Activated CD8-positive, alpha-beta memory T cell treated with anti-CD3 and anti-CD28 coated beads for 48 hours (primary cell): ENCODE measurements at regions not wholly inside any gene's neighbourhood (a gene's known extent, or its start where the extent isn't known, plus 50 kb on each side); places are given as distances from the start of the nearest gene placed in this dataset.
"Not testable (repeated sequence)": the region's sequence is repeated elsewhere in the genome, so short reads cannot be mapped to it uniquely, and the experiment has no call there.

Experiments
- DNase-seq, 3 experiments: peaks; one replicate each; pipeline ENCODE4 v3.0.0-alpha.2; 2020; ENCODE audit warnings: low read depth in 2 of 3, low spot score in 2 of 3

DNA sequence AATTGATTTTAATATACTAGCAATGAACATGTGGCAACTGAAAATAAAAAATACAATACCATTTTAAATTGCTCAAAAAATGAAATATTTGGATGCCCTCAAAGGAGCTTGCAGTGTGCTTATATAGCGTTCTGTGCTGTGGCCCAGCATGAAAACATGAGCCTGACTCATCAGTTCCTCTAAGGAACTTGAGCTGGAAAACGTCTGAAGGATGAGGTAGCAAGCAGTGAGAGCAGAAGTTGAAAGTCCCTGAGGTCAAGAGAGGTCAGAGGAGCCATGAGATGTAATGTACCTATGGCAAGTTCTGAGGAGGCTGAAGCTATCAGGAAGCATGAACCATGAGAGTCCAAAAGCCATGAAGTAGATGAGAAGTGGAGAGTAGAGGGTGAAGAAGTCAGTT is 59.7 kb downstream of the HMGB3 start:
- DNase-seq = no peak

DNA sequence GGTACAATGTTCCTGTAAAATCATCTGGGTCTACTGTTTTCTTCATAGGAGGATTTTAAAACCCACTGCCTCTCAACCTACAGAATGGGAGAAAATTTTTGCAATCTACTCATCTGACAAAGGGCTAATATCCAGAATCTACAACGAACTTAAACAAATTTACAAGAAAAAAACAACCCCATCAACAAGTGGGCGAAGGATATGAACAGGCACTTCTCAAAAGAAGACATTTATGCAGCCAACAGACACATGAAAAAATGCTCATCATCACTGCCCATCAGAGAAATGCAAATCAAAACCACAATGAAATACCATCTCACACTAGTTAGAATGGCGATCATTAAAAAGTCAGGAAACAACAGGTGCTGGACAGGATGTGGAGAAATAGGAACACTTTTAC is 83.2 kb downstream of the HMGB3 start:
- not testable (repeated sequence) for DNase-seq

DNA sequence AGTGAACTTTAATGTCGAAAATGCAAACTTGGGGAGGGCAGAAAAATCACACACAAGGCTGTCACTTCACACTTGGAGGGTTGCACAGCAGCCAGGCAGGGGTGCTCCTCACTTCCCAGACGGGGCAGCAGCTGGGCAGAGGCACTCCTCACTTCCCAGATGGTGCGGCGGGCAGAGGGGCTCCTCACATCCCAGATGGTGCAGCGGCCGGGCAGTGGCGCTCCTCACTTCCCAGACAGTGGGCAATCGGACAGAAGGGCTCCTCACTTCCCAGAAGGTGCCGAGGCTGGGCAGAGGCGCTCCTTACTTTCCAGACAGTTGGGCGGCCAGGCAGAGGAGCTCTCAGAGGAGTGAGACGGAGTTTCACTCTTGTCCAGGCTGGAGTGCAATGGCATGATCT is 90.6 kb downstream of the HMGB3 start:
- DNase-seq = no peak

DNA sequence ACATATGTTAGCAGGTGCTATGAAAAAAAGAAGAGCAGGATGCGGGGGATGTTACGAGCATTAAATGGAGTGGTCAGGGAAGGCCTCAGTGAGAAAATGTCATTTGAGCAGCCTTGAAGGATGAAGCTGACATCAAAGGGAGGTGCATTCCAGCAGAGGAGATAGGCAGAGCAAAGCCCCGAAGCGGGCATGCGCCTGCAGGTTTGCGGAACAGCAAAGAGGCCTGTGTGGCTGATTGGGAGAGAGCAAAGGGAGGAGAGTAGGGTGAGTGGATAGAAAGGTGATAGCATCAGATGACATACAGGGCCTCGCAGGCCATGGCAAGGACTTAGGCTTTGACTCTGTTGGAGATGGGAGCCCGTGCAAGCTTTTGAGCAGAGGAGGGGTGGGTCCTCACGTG is 95.4 kb upstream of the GPR50 start:
- no peak for DNase-seq

DNA sequence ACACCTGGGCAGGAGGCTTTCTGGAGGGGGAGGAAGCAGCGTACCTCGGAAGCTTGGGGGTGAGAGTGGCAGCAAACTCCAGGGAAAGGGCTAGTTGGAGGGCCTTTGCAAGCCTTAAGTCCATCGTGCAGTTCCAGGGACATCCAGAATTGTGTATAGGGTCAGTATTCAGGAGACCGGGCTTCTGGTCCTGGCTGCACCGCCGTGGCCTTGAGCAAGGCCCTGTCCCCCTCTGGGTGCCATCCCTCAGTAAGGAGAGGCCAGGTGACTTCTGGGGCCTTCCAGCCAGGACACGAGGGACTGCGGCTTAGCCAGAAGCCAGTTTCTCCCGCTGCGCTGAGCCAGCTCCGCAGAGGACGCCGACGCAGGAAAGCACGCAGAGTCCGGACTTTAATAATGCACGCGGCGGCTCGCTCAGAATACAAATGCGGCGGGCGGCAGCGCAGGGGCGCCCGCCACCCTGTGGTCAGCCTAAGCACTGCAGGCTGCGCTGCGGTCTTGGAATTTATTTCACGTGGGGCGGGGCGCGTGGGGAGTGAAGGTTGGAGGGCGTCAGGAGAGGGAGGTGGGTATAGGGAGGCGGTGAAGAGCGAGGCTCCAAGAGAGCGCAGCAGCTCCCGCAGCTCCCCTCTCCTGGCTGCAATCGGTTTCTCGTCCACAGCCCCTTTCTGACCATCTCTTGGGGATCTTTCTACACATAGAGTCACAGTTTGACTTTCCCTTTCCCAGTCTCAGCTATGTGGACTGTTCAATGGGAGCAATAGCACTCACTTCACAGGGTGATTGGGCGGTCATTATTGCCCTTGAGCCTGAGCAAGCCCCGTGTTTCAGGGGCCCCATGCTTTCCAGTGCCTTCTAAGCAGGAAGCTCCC is 94.1 kb upstream of the GPR50 start:
- DNase-seq = peak; percentile 29 to 37 (median 33)

DNA sequence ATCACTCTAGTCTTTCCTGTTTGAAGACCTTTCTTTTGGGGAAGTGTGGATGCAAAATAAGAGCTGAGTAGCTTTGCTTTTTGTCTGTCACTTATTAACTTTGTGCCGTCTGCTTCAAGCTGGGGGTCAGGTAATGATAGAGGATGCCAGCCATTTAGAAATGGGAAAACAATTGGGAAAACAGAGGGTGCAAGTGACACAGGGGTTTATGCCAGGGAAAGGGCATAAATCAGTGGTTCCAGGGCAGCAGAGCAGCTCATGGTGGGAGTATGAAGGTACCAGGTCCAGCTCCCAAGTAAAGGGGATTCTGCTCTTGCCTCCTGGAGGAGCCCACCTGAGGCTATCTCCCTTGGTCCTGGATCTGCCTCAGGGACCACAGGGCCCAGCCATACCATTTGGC is 91.9 kb upstream of the GPR50 start:
- no peak for DNase-seq

DNA sequence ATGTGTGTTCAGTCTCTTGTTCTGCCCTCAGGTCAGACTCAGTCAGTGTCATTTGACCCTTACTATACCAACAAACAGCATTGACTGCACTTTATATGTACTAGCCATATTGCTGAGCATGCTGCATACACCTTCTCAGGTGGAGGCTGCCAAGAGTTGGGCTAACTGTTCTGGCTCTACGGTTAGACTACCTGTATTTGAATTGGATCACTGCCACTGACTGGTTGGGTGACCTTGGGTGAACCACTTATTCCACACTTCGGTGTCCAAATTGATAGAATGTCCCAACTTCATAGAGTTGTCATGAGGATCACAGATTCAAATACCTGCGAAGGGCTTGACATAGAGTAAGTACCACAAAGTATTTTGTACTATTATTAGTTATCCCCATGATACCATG is 91.2 kb upstream of the GPR50 start:
- DNase-seq = no peak

DNA sequence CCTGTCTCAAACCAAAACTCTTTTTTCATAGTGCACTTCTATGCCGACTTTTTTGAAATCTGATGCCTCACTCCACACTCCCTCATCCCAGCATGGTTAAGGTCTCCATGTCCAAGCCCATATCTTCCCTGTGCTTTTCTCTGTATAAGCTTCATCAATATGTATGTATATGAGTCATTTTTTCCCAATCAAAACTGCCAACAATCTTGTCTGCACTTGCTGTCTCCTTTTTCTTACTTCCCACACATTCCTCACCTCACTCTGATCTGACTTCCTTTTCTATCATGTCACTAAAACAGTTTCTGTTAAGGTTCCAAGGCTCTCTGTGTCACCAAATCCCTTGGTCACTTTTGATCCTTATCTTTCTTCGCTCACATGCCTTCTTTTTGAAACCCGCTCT is 88.2 kb upstream of the GPR50 start:
- DNase-seq = no peak

DNA sequence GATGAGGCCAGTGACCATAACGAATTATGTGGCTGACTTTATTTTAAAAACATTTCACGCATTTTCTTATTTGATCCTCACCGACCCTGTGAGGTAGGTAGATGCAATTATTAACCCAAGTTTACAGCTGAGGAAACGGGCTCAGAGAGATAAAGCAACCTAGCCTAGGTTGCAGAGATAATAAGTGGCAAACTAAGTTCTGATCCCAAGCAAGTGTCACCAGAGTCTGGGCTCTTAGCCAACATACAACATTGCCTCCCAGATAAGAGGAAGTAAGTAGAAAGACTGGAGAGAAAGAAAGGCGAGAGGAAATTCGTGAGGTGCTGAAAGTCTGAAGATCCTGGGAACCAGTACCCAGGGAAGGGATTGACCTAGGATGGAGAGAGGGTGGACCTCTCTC is 77.4 kb upstream of the GPR50 start:
- no peak for DNase-seq

DNA sequence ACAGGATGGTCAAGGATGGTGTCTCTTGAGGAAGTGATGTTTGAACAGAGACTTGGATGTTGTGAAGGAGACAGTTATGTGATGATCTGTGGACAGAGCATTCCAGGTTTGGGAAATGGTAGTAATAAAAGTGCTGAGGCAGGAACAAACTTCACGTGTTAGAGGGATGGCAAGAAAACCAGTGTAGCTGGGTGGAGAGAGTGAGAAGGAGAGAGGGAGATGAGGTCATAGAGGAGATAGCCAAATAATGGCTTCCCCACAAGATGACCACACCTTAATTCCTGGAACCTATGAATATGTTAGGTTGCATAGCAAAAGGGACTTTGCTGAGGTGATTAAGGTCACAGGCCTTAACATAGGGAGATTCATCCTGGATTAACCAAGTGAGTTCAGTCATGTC is 75.6 kb upstream of the GPR50 start:
- no peak for DNase-seq

DNA sequence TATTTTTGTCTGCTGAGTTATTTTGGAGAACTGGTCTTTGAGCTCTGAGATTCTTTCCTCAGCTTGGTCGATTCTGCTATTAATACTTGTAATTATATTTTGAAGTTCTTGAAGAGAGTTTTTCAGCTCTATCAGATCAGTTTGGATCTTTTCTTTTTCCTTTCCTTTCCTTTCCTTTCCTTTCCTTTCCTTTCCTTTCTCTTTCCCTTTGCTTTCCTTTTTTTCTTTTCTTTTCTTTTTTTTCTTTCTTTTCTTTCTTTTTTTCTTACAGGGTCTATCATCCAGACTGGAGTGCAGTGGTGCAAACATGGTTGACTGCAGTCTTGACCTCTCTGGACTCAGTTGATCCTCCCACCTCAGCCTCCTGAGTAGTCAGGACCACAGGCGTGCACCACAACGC is 63.2 kb upstream of the GPR50 start:
- DNase-seq = not testable (repeated sequence)
